ENCODE measurements at regions not wholly inside any gene's neighbourhood (a gene's known extent, or its start where the extent isn't known, plus 50 kb on each side); places are given as distances from the start of the nearest gene placed in this dataset.

GRCh38 chr7:70923181-70923845, 208.6 kb upstream of the GALNT17 start:
- TF ChIP-seq CTCF (IDR thresholded peaks at IDR 0.05; ENCODE audit: extremely low read depth, insufficient read depth, missing control alignments): no peak
- in situ Hi-C loops (cut with MboI; ENCODE audit: low pct_unique_long_range_greater_than_20kb, low sequenced_read_pairs, unreplicated experiment): no loop called here
- no peak for DNase-seq (ENCODE audit: low spot score)

- in situ Hi-C loops (cut with MboI; ENCODE audit: low pct_unique_long_range_greater_than_20kb, low sequenced_read_pairs, unreplicated experiment): no loop called here
- DNase-seq (ENCODE audit: low spot score): no peak
- TF ChIP-seq CTCF (IDR thresholded peaks at IDR 0.05; ENCODE audit: extremely low read depth, insufficient read depth, missing control alignments): no peak
These were observed 206.4 kb upstream of the GALNT17 start for GRCh38 chr7:70925411-70926115.

GRCh38 chr7:70926666-70927065, 205.3 kb upstream of the GALNT17 start:
- in situ Hi-C loops (cut with MboI; ENCODE audit: low pct_unique_long_range_greater_than_20kb, low sequenced_read_pairs, unreplicated experiment): no loop called here
- TF ChIP-seq CTCF (IDR thresholded peaks at IDR 0.05; ENCODE audit: extremely low read depth, insufficient read depth, missing control alignments): no peak

GRCh38 chr7:70935311-70935710, 196.6 kb upstream of the GALNT17 start:
- in situ Hi-C loops (cut with MboI; ENCODE audit: low pct_unique_long_range_greater_than_20kb, low sequenced_read_pairs, unreplicated experiment): no loop called here
- no peak for DNase-seq (ENCODE audit: low spot score)
- TF ChIP-seq CTCF (IDR thresholded peaks at IDR 0.05; ENCODE audit: extremely low read depth, insufficient read depth, missing control alignments): no peak

More at GRCh38 chr7:70926666-70927065, 205.3 kb upstream of the GALNT17 start:
- no peak for DNase-seq (ENCODE audit: low spot score)

GRCh38 chr7:70935854-70936253, 196.1 kb upstream of the GALNT17 start:
- no peak for DNase-seq (ENCODE audit: low spot score)
- no peak for TF ChIP-seq CTCF (IDR thresholded peaks at IDR 0.05; ENCODE audit: extremely low read depth, insufficient read depth, missing control alignments)
- in situ Hi-C loops (cut with MboI; ENCODE audit: low pct_unique_long_range_greater_than_20kb, low sequenced_read_pairs, unreplicated experiment): no loop called here

GRCh38 chr7:70937424-70937823, 194.5 kb upstream of the GALNT17 start:
- DNase-seq (ENCODE audit: low spot score): no peak
- in situ Hi-C loops (cut with MboI; ENCODE audit: low pct_unique_long_range_greater_than_20kb, low sequenced_read_pairs, unreplicated experiment): no loop called here
- TF ChIP-seq CTCF (IDR thresholded peaks at IDR 0.05; ENCODE audit: extremely low read depth, insufficient read depth, missing control alignments): no peak

Data from GM13977 (cell line).